B cell (primary cell): ENCODE measurements at regions not wholly inside any gene's neighbourhood (a gene's known extent, or its start where the extent isn't known, plus 50 kb on each side); places are given as distances from the start of the nearest gene placed in this dataset.

Source experiments
- ATAC-seq: fragments of 200-7000 bp; cut with Tn5 transposase; one replicate; pipeline ENCODE4 v1.10.0; 2021; ENCODE audit warnings: low read depth, mild to moderate bottlenecking, moderate number of reproducible peaks, moderate library complexity
- CTCF ChIA-PET: fragments of 350-600 bp; sonication (Branson Sonifier 250); formaldehyde crosslinking; loops from one replicate; lab custom pipeline; 2021; ENCODE audit warnings: antibody characterized with exemption, inconsistent platforms; lab: Charles Lee
- POLR2A ChIA-PET: fragments of 350-600 bp; sonication (Branson Sonifier 250); formaldehyde crosslinking; loops from one replicate; lab custom pipeline; 2021; ENCODE audit warnings: antibody characterized with exemption; lab: Charles Lee
- DNase-seq: peaks from one replicate; pipeline ENCODE4 v3.0.0; 2013
- H2AFZ ChIP-seq: 2 replicates; pipeline ENCODE4 v1.6.1; 2012; ENCODE audit warnings: mild to moderate bottlenecking, low read depth, low read length; ENCODE audit not compliant: insufficient read depth, poor library complexity, severe bottlenecking
- H3K27ac ChIP-seq, 2 donors: 1 replicate in 1 of 2; 2 replicates in 1 of 2; pipeline ENCODE4 v1.5.1; 2012 to 2013; ENCODE audit warnings: low read length in 2 of 2, mild to moderate bottlenecking in 2 of 2, moderate library complexity in 1 of 2
- H3K27me3 ChIP-seq, 4 experiments: fragments of 200-600 bp in 1 of 4; sonication (generic) in 1 of 4; replicated peaks in 1 of 4; 1 replicate in 2 of 4; 2 replicates in 2 of 4; pipeline versions ENCODE4 v1.6.1 to v1.7.0; 2013 to 2016; ENCODE audit warnings: low read length in 3 of 4, mild to moderate bottlenecking in 2 of 4, mixed read lengths in 1 of 4, moderate library complexity in 1 of 4; ENCODE audit not compliant: insufficient read depth in 4 of 4, control insufficient read depth in 3 of 4; ENCODE audit errors: control extremely low read depth in 1 of 4
- H3K36me3 ChIP-seq, 2 experiments: replicated peaks in 1 of 2; 1 replicate in 1 of 2; 2 replicates in 1 of 2; pipeline versions ENCODE4 v1.6.1 to v1.7.1; 2013; ENCODE audit warnings: low read length in 1 of 2; ENCODE audit not compliant: insufficient read depth in 2 of 2, control insufficient read depth in 1 of 2; ENCODE audit errors: control extremely low read depth in 1 of 2, extremely low read depth in 1 of 2
- H3K4me1 ChIP-seq, 2 donors: fragments of 200-600 bp in 1 of 2; sonication (generic) in 1 of 2; 1 replicate in 1 of 2; 2 replicates in 1 of 2; pipeline versions ENCODE4 v1.5.1 to v1.6.1; 2013 to 2017; ENCODE audit warnings: low read length in 2 of 2; ENCODE audit not compliant: control insufficient read depth in 2 of 2, insufficient read depth in 2 of 2
- H3K4me2 ChIP-seq: replicated peaks from 2 replicates; pipeline ENCODE3; 2012; ENCODE audit warnings: mild to moderate bottlenecking, low read depth, low read length; ENCODE audit not compliant: poor library complexity, severe bottlenecking
- H3K4me3 ChIP-seq, 5 experiments: fragments of 200-600 bp in 1 of 5; sonication (generic) in 1 of 5; 1 replicate in 3 of 5; 2 replicates in 2 of 5; pipeline versions ENCODE4 v1.5.1 to v1.7.0; 2011 to 2016; ENCODE audit warnings: low read length in 4 of 5, mild to moderate bottlenecking in 4 of 5, low read depth in 2 of 5, control low read depth in 1 of 5, moderate library complexity in 1 of 5; ENCODE audit not compliant: insufficient read depth in 1 of 5; ENCODE audit errors: control extremely low read depth in 1 of 5, extremely low read depth in 1 of 5
- H3K79me2 ChIP-seq: fragments of 200-600 bp; sonication (generic); one replicate; pipeline ENCODE4 v1.6.0; 2016; ENCODE audit warnings: low read length; ENCODE audit not compliant: control insufficient read depth, insufficient read depth
- H3K9ac ChIP-seq: fragments of 200-600 bp; sonication (generic); 2 replicates; pipeline ENCODE4 v1.6.1; 2017; ENCODE audit warnings: mild to moderate bottlenecking, low read length, moderate library complexity
- H3K9me3 ChIP-seq, 3 donors: one replicate each; pipeline versions ENCODE4 v1.6.1 to v1.7.1; 2013; ENCODE audit warnings: low read length in 2 of 3; ENCODE audit not compliant: control insufficient read depth in 2 of 3, insufficient read depth in 1 of 3; ENCODE audit errors: control extremely low read depth in 1 of 3
- H4K20me1 ChIP-seq: 2 replicates; pipeline ENCODE4 v1.6.0; 2012; ENCODE audit warnings: mild to moderate bottlenecking, low read length; ENCODE audit not compliant: insufficient read depth, control insufficient read depth, poor library complexity, severe bottlenecking
- H3K27ac Mint-ChIP-seq: one replicate; pipeline ENCODE4 v1.8.0; 2021; ENCODE audit warnings: mixed read lengths
- H3K27me3 Mint-ChIP-seq: one replicate; pipeline ENCODE4 v1.8.0; 2021; ENCODE audit warnings: mixed read lengths
- H3K4me1 Mint-ChIP-seq: one replicate; pipeline ENCODE4 v1.8.0; 2021; ENCODE audit warnings: mixed read lengths
- H3K4me3 Mint-ChIP-seq: one replicate; pipeline ENCODE4 v1.8.0; 2021; ENCODE audit warnings: mixed read lengths
- H3K9me3 Mint-ChIP-seq: one replicate; pipeline ENCODE4 v1.8.0; 2022; ENCODE audit warnings: mixed read lengths; ENCODE audit not compliant: insufficient read depth
- CTCF ChIP-seq: fragments of 200-600 bp; IDR thresholded peaks from one replicate; pipeline ENCODE4 v1.8.0; 2022; ENCODE audit warnings: antibody characterized with exemption, mild to moderate bottlenecking
- EZH2 ChIP-seq: IDR thresholded peaks from 2 replicates; pipeline ENCODE4 v1.6.1; 2012; ENCODE audit warnings: borderline replicate concordance, low read depth, mild to moderate bottlenecking, moderate library complexity, low read length; ENCODE audit not compliant: insufficient read depth, poor library complexity, severe bottlenecking
- whole genome bisulfite sequencing: methylation state at CpG from one replicate; pipeline ENCODE4 v1.1.5; 2013; ENCODE audit warnings: missing lambda C conversion rate; ENCODE audit not compliant: insufficient coverage; 5-methylcytosine and 5-hydroxymethylcytosine counted together
- intact Hi-C: fragments of 100-400 bp; cut with micrococcal nuclease; formaldehyde crosslinking; loops from one replicate; pipeline ENCODE4 v1.10.0; 2022

DNA sequence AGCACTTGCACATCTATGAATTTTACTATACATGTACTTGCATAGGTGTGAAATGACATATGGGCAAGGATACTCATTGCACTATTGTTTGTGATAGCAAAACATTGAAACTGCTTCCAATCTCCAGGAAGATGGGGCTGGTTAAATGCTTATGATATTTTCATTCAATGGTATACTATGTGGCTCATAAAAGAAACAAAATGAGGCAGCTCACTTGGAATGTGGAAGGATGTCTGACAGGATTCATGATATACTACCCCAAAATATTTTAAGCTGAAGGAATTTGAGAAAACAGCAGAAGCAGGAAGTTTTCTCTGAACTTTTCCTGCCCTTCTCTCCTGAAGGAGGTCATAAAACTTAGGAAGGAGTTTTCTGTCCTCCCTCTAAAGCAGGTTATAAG is 99.6 kb upstream of the CAST start:
- Mint-ChIP-seq H3K4me1 (peaks cover 14% of the 10 kb centered on the region), H3K27ac (no peak overlapping the region), H3K4me3 (no peak overlapping the region), H3K27me3 (peaks cover 3% of the 10 kb centered on the region), H3K9me3 (no peaks in the 10 kb centered on the region)
- Histone ChIP-seq H2AFZ (no peak overlapping the region), H4K20me1 (no peaks in the 10 kb centered on the region), H3K27me3 (no peaks in the 10 kb centered on the region), H3K9ac (no peak overlapping the region), H3K9me3 (no peaks in the 10 kb centered on the region), H3K27ac (no peak overlapping the region), H3K79me2 (no peaks in the 10 kb centered on the region), H3K4me2 (no peak overlapping the region), H3K4me3 (no peak overlapping the region), H3K4me1 (peaks cover 5 to 9% of the 10 kb centered on the region in 2 donors), H3K36me3 (no peaks in the 10 kb centered on the region)
- ChIA-PET POLR2A (no interaction called here), CTCF (no interaction called here)
- intact Hi-C loops, result no loop called here
- DNase-seq (no peak), ATAC-seq (no peak)
- TF ChIP-seq CTCF (no peak), EZH2 (no peak)

DNA sequence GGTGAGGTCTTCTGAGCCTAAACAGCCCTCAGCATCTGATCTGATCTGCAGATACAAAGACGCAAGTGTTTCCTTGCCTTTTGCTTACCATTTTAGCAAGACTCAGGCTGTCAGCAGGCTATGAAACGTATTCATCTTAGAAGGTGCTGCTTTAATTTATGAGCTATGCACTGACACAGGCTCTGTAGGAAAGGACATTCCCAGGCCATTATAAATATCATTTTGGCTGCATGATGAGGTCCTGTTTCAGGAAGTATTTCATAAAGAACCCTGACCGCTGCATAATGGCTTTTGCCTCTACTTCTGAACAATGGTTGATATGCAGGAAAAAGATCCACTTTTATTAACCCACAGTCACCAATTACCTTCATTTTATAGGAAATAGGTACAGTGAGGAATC is 98.4 kb upstream of the CAST start:
- intact Hi-C loops, result no loop called here
- no peak overlapping the region for H3K9ac ChIP-seq
- POLR2A ChIA-PET, result no interaction called here
- no peaks in the 10 kb centered on the region for H3K79me2 ChIP-seq
- Mint-ChIP-seq H3K27me3 (peaks cover 3% of the 10 kb centered on the region), H3K27ac (no peak overlapping the region), H3K4me1 (peaks cover 14% of the 10 kb centered on the region), H3K4me3 (no peak overlapping the region), H3K9me3 (no peaks in the 10 kb centered on the region)
- no peaks in the 10 kb centered on the region for H3K27me3 ChIP-seq
- no peak overlapping the region for H3K27ac ChIP-seq
- no peak overlapping the region for H2AFZ ChIP-seq
- CTCF ChIA-PET, result no interaction called here
- DNase-seq (no peak), ATAC-seq (no peak)
- no peaks in the 10 kb centered on the region for H3K36me3 ChIP-seq
- TF ChIP-seq CTCF, result no peak
- no peak for TF ChIP-seq EZH2
- H3K4me1 ChIP-seq, result peaks cover 5 to 9% of the 10 kb centered on the region in 2 donors
- H3K9me3 ChIP-seq, result no peaks in the 10 kb centered on the region
- H4K20me1 ChIP-seq, result no peaks in the 10 kb centered on the region
- 100% methylated on average over 1 of the region's 3 CpGs for WGBS
- H3K4me2 ChIP-seq, result no peak overlapping the region
- no peak overlapping the region for H3K4me3 ChIP-seq
